GM19397 (cell line): ENCODE measurements at regions not wholly inside any gene's neighbourhood (a gene's known extent, or its start where the extent isn't known, plus 50 kb on each side); places are given as distances from the start of the nearest gene placed in this dataset.
"Not testable (repeated sequence)": the region's sequence is repeated elsewhere in the genome, so short reads cannot be mapped to it uniquely, and the experiment has no call there.

Source experiments
- ATAC-seq: cut with Tn5 transposase; IDR thresholded peaks from one replicate; pipeline ENCODE4 v1.9.1; 2021; ENCODE audit warnings: mild to moderate bottlenecking, moderate library complexity; ENCODE audit not compliant: unreplicated experiment

- no peak for ATAC-seq
These were observed 321.3 kb upstream of the USP24 start for GRCh38 chr1:55536545-55536865.

GRCh38 chr1:55535724-55536544 lies 320.8 kb upstream of the USP24 start:
- ATAC-seq = no peak

GRCh38 chr1:55534565-55535121 lies 319.5 kb upstream of the USP24 start:
- no peak for ATAC-seq

GRCh38 chr1:55531644-55532043 lies 316.5 kb upstream of the USP24 start:
- ATAC-seq = no peak

GRCh38 chr1:55530749-55531478 lies 315.8 kb upstream of the USP24 start:
- ATAC-seq = no peak

- ATAC-seq = no peak
These were observed 313.9 kb upstream of the USP24 start for GRCh38 chr1:55529017-55529416.

- no peak for ATAC-seq
These were observed 312.7 kb upstream of the USP24 start for GRCh38 chr1:55527831-55528230.

GRCh38 chr1:55526716-55527115 lies 311.6 kb upstream of the USP24 start:
- no peak for ATAC-seq

- ATAC-seq = no peak
These were observed 308.8 kb upstream of the USP24 start for GRCh38 chr1:55524006-55524405.

- ATAC-seq = no peak
These were observed 307.8 kb upstream of the USP24 start for GRCh38 chr1:55522982-55523381.

- ATAC-seq = no peak
These were observed 307.3 kb upstream of the USP24 start for GRCh38 chr1:55522353-55522903.

- ATAC-seq = no peak
These were observed 305.7 kb upstream of the USP24 start for GRCh38 chr1:55520861-55521260.

- no peak for ATAC-seq
These were observed 304.9 kb upstream of the USP24 start for GRCh38 chr1:55519937-55520683.

GRCh38 chr1:55519276-55519675 lies 304.1 kb upstream of the USP24 start:
- ATAC-seq = no peak

GRCh38 chr1:55517036-55517435 lies 301.9 kb upstream of the USP24 start:
- no peak for ATAC-seq

- ATAC-seq = not testable (repeated sequence)
These were observed 299.4 kb upstream of the USP24 start for GRCh38 chr1:55514571-55514970.

GRCh38 chr1:55512466-55512865 lies 297.3 kb upstream of the USP24 start:
- no peak for ATAC-seq

GRCh38 chr1:55507578-55507931 lies 292.4 kb upstream of the USP24 start:
- no peak for ATAC-seq

GRCh38 chr1:55506740-55507577 lies 291.8 kb upstream of the USP24 start:
- no peak for ATAC-seq

GRCh38 chr1:55505326-55505725 lies 290.2 kb upstream of the USP24 start:
- no peak for ATAC-seq
